Natural killer cell (primary cell): ENCODE measurements at regions not wholly inside any gene's neighbourhood (a gene's known extent, or its start where the extent isn't known, plus 50 kb on each side); places are given as distances from the start of the nearest gene placed in this dataset.

Experiments used
- ATAC-seq, 3 donors: fragments of 150-1000 bp in 2 of 3; fragments of 200-7000 bp in 1 of 3; cut with Tn5 transposase; 1 replicate in 1 of 3; 2 replicates in 2 of 3; pipeline ENCODE4 v1.10.0; 2021; ENCODE audit warnings: mild to moderate bottlenecking in 2 of 3, moderate library complexity in 2 of 3
- DNase-seq, 2 donors: peaks; one replicate each; pipeline versions ENCODE4 v3.0.0 to v3.0.0-alpha.2; 2013 to 2021; ENCODE audit warnings: mixed read lengths in 1 of 2
- H3K27ac ChIP-seq: one replicate; pipeline ENCODE4 v1.5.1; 2013; ENCODE audit warnings: mild to moderate bottlenecking, low read length
- H3K27me3 ChIP-seq: one replicate; pipeline ENCODE4 v1.6.1; 2013; ENCODE audit warnings: low read length; ENCODE audit not compliant: control insufficient read depth, insufficient read depth
- H3K36me3 ChIP-seq: one replicate; pipeline ENCODE4 v1.6.1; 2013; ENCODE audit warnings: low read length; ENCODE audit not compliant: control insufficient read depth, insufficient read depth
- H3K4me1 ChIP-seq: one replicate; pipeline ENCODE4 v1.6.1; 2013; ENCODE audit warnings: low read length; ENCODE audit not compliant: control insufficient read depth, insufficient read depth
- H3K4me3 ChIP-seq: one replicate; pipeline ENCODE4 v1.5.1; 2013; ENCODE audit warnings: low read length
- H3K9me3 ChIP-seq: one replicate; pipeline ENCODE4 v1.6.1; 2013; ENCODE audit warnings: low read length; ENCODE audit not compliant: control insufficient read depth, insufficient read depth
- H3K27ac Mint-ChIP-seq, 2 donors: one replicate each; pipeline ENCODE4 v1.8.0; 2022; ENCODE audit warnings: mild to moderate bottlenecking in 2 of 2, mixed read lengths in 2 of 2, moderate library complexity in 1 of 2
- H3K27me3 Mint-ChIP-seq, 2 donors: one replicate each; pipeline ENCODE4 v1.8.0; 2022; ENCODE audit warnings: low read depth in 2 of 2, mixed read lengths in 2 of 2
- H3K36me3 Mint-ChIP-seq: one replicate; pipeline ENCODE4 v1.8.0; 2022; ENCODE audit warnings: mixed read lengths
- H3K4me1 Mint-ChIP-seq, 2 donors: one replicate each; pipeline ENCODE4 v1.8.0; 2022; ENCODE audit warnings: mixed read lengths in 2 of 2
- H3K4me3 Mint-ChIP-seq: one replicate; pipeline ENCODE4 v1.8.0; 2022; ENCODE audit warnings: mild to moderate bottlenecking, moderate library complexity, mixed read lengths
- H3K9me3 Mint-ChIP-seq, 2 donors: one replicate each; pipeline ENCODE4 v1.8.0; 2022; ENCODE audit warnings: mixed read lengths in 2 of 2
- WGBS: methylation state at CpG from one replicate; pipeline ENCODE4 v1.1.7; 2013; ENCODE audit warnings: missing lambda C conversion rate; ENCODE audit not compliant: insufficient coverage; 5-methylcytosine and 5-hydroxymethylcytosine counted together
- intact Hi-C: fragments of 100-400 bp; cut with micrococcal nuclease; formaldehyde crosslinking; loops from one replicate; pipeline ENCODE4 v1.14.2; 2022
- TF ChIP-seq, protein P1 (sequence below): fragments of 200-600 bp; IDR thresholded peaks from one replicate; pipeline ENCODE4 v1.8.0; 2022; ENCODE audit warnings: antibody characterized with exemption

DNA sequence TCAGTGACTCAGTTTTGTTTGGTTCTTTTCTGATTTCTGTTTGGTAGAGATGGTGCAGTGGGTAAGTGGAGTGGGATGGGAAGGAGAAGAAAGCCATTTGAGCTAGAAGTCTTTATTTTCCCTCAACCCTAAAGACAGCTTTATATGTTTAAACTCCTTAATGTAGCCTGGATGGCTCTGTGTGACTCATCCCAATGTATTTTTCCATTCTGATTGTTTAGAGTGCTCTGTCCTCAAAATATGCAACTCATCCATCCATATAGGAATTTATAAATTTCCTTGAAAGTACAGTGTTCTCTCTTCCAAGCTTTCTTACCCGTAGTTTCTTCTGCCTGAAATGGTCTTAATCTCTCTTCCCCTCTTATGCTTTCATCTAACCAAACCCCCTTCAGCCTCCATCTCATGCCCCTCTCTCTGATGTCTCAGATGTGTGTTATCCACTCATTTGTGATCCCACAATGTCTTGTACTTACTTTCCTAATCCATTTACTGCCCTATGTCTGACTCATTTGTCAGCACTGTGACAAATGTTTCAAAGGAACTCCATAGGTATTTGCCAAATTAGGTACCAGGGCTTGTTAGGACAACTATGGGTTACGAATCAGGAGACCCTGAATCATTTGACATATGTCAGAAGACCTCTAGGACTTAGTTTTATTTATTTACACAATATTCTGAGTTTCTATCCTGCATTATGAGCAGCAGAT lies 217.5 kb upstream of the SGCD start:
- Mint-ChIP-seq H3K4me3 (no peak overlapping the region), H3K27me3 (peaks cover 0 to 3% of the 10 kb centered on the region in 2 donors), H3K36me3 (no peaks in the 10 kb centered on the region), H3K27ac (no peak overlapping the region), H3K9me3 (no peaks in the 10 kb centered on the region), H3K4me1 (no peaks in the 10 kb centered on the region)
- H3K9me3 ChIP-seq = no peaks in the 10 kb centered on the region
- H3K27me3 ChIP-seq = peaks cover 2% of the 10 kb centered on the region
- 42% methylated on average over 2 of the region's 2 CpGs for WGBS
- intact Hi-C loops = no loop called here
- ATAC-seq (no peak), DNase-seq (no peak)
- H3K4me3 ChIP-seq = no peak overlapping the region
- H3K4me1 ChIP-seq = no peaks in the 10 kb centered on the region
- no peak overlapping the region for H3K27ac ChIP-seq
- TF ChIP-seq, protein P1, sequence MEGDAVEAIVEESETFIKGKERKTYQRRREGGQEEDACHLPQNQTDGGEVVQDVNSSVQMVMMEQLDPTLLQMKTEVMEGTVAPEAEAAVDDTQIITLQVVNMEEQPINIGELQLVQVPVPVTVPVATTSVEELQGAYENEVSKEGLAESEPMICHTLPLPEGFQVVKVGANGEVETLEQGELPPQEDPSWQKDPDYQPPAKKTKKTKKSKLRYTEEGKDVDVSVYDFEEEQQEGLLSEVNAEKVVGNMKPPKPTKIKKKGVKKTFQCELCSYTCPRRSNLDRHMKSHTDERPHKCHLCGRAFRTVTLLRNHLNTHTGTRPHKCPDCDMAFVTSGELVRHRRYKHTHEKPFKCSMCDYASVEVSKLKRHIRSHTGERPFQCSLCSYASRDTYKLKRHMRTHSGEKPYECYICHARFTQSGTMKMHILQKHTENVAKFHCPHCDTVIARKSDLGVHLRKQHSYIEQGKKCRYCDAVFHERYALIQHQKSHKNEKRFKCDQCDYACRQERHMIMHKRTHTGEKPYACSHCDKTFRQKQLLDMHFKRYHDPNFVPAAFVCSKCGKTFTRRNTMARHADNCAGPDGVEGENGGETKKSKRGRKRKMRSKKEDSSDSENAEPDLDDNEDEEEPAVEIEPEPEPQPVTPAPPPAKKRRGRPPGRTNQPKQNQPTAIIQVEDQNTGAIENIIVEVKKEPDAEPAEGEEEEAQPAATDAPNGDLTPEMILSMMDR = no peak
- H3K36me3 ChIP-seq = no peaks in the 10 kb centered on the region

DNA sequence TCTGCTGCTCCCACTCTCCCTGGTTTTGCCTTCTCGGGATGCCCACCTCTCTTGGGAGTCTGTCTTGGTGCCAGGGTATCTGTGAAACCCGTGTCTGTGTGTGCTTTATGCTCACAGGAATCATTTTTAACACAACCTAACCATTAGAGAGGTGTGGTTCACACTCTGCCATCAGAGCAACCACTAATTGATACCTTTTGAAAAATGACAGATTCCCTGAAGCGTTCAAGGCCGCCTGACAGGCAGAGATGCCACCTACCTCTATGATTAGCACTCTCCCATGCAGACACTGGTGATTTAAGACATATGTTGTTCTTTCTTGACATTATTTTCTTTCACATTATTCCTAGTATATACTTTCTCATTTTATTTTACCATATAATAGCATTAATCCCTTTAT lies 207.3 kb upstream of the SGCD start:
- Mint-ChIP-seq H3K27me3 (peaks cover 0 to 3% of the 10 kb centered on the region in 2 donors), H3K4me3 (no peak overlapping the region), H3K9me3 (no peaks in the 10 kb centered on the region), H3K27ac (no peak overlapping the region), H3K4me1 (peaks cover 0 to 4% of the 10 kb centered on the region in 2 donors), H3K36me3 (no peaks in the 10 kb centered on the region)
- DNase-seq (no peak), ATAC-seq (no peak)
- TF ChIP-seq, protein P1 = no peak
- Histone ChIP-seq H3K36me3 (no peaks in the 10 kb centered on the region), H3K4me3 (no peak overlapping the region), H3K27me3 (no peaks in the 10 kb centered on the region), H3K4me1 (no peaks in the 10 kb centered on the region), H3K27ac (no peak overlapping the region), H3K9me3 (no peaks in the 10 kb centered on the region)
- intact Hi-C loops = no loop called here
- 75% methylated on average over 4 of the region's 4 CpGs for WGBS

DNA sequence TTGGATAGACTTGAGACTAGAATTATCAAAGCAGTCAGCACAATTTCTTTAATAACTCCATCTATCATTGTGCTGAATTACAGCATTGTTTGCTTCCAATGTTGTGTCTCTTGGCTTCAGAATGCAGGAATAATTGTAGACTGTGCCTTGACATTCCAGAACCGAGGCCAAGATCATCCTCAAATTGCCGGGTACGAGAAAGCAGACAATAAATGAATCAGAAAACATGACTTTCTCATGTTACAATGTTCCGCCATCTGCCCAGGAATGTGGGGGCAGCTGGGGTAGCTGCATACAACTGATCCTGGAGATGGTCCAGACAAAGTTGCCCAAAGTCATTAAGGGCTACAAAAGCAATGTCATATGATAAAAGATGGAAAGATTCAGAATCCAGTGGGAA lies 206.2 kb upstream of the SGCD start:
- Histone ChIP-seq H3K27ac (no peak overlapping the region), H3K9me3 (no peaks in the 10 kb centered on the region), H3K4me3 (no peak overlapping the region), H3K27me3 (no peaks in the 10 kb centered on the region), H3K36me3 (no peaks in the 10 kb centered on the region), H3K4me1 (no peaks in the 10 kb centered on the region)
- Mint-ChIP-seq H3K36me3 (no peaks in the 10 kb centered on the region), H3K4me1 (peaks cover 0 to 4% of the 10 kb centered on the region in 2 donors), H3K27me3 (peaks cover 0 to 3% of the 10 kb centered on the region in 2 donors), H3K4me3 (no peak overlapping the region), H3K27ac (no peak overlapping the region), H3K9me3 (no peaks in the 10 kb centered on the region)
- intact Hi-C loops = no loop called here
- TF ChIP-seq, protein P1 = no peak
- DNase-seq (no peak), ATAC-seq (no peak)
- WGBS = 78% methylated on average over 4 of the region's 4 CpGs

DNA sequence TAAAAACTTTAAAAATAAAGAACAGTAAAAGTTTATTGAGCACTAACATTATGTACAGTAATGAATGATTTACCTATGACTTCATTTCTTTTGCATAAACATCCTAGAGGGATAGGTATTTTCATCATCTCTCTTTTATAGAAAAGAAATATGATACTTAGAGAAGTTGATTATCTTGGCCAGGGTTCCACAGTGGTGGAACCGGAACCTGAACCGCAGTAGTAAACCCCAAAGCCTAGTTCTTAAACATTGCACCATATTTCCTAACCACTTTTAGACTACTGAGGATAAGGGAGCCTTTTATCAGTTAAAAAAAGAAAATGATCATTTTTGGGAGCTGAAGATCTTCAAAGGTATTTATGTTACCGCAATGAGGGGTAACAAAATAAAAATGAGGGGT lies 205.7 kb upstream of the SGCD start:
- no peaks in the 10 kb centered on the region for H3K36me3 ChIP-seq
- 93% methylated on average over 1 of the region's 3 CpGs for WGBS
- H3K4me3 ChIP-seq = no peak overlapping the region
- ATAC-seq (no peak), DNase-seq (no peak)
- Mint-ChIP-seq H3K4me1 (peaks cover 0 to 4% of the 10 kb centered on the region in 2 donors), H3K27me3 (peaks cover 0 to 3% of the 10 kb centered on the region in 2 donors), H3K36me3 (no peaks in the 10 kb centered on the region), H3K27ac (no peak overlapping the region), H3K9me3 (no peaks in the 10 kb centered on the region), H3K4me3 (no peak overlapping the region)
- no peaks in the 10 kb centered on the region for H3K4me1 ChIP-seq
- H3K9me3 ChIP-seq = no peaks in the 10 kb centered on the region
- intact Hi-C loops = no loop called here
- no peaks in the 10 kb centered on the region for H3K27me3 ChIP-seq
- no peak overlapping the region for H3K27ac ChIP-seq
- TF ChIP-seq, protein P1 = no peak
